Loucy (cell line): ENCODE measurements at regions not wholly inside any gene's neighbourhood (a gene's known extent, or its start where the extent isn't known, plus 50 kb on each side); places are given as distances from the start of the nearest gene placed in this dataset.

Experiments used
- EZH2phosphoT487 ChIP-seq: fragments of 200-600 bp; IDR thresholded peaks from 2 replicates; pipeline ENCODE4 v1.6.1; 2018; ENCODE audit warnings: antibody characterized with exemption, mild to moderate bottlenecking, moderate library complexity, borderline replicate concordance
- TF ChIP-seq, protein P1 (sequence below): fragments of 200-600 bp; sonication (generic); conservative IDR thresholded peaks from 2 replicates; pipeline ENCODE4 v1.5.1; 2014; ENCODE audit warnings: mild to moderate bottlenecking, antibody characterized with exemption, low read length

DNA sequence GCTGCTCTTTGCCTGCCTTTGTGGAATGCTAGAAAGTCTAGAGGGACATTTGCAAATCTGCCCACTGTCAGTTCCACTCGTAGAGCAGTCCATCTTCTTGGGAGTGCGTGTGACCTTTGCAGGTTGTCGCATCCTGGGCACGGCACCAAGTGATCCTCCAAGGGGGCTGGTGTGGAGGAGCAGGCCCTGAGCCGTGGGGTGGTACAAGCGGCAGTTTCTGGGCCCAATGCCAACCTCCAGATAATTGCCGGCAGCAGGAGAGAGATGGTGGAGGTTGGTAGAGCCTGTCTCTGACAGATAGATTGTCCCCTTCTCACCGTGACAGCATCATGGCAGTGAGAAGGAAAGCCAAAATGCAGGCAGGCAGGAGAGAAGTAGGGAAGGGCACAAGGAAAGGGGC lies 150.7 kb upstream of the SLC14A2 start:
- TF ChIP-seq, protein P1, sequence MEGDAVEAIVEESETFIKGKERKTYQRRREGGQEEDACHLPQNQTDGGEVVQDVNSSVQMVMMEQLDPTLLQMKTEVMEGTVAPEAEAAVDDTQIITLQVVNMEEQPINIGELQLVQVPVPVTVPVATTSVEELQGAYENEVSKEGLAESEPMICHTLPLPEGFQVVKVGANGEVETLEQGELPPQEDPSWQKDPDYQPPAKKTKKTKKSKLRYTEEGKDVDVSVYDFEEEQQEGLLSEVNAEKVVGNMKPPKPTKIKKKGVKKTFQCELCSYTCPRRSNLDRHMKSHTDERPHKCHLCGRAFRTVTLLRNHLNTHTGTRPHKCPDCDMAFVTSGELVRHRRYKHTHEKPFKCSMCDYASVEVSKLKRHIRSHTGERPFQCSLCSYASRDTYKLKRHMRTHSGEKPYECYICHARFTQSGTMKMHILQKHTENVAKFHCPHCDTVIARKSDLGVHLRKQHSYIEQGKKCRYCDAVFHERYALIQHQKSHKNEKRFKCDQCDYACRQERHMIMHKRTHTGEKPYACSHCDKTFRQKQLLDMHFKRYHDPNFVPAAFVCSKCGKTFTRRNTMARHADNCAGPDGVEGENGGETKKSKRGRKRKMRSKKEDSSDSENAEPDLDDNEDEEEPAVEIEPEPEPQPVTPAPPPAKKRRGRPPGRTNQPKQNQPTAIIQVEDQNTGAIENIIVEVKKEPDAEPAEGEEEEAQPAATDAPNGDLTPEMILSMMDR, result no peak
- TF ChIP-seq EZH2phosphoT487, result no peak
